ENCODE measurements at regions not wholly inside any gene's neighbourhood (a gene's known extent, or its start where the extent isn't known, plus 50 kb on each side); places are given as distances from the start of the nearest gene placed in this dataset.

DNA sequence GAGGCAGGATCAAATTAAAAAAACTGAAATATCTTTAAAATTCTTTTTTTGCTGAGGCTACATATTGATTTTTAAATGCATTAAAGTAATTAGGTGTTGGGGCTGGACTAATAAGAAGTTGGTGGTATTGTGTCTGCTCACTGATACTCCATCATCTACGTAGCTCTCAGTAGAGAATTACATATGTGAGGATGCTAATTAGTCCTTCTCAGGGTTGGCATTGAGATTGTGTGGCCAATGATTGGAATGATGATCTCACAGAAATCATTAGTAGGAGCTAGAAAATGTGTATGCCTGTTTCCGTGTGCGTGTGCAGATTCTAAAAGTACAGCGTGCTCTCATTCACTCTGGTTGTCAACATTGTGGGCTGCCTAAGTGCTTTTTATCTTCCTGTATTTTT lies 283.8 kb downstream of the SH3GL2 start:
- Histone ChIP-seq H3K27me3 (ENCODE audit: insufficient read depth, low read depth) (no peaks in the 10 kb centered on the region), H3K79me2 (ENCODE audit: insufficient read depth, low read depth) (no peaks in the 10 kb centered on the region), H3K4me1 (ENCODE audit: low read depth, poor library complexity, severe bottlenecking) (peaks cover 40% of the 10 kb centered on the region), H3K4me3 (IDR thresholded peaks at IDR 0.05; ENCODE audit: insufficient read depth, low read depth, low read length) (no peak overlapping the region), H2AFZ (ENCODE audit: low read depth) (no peak overlapping the region), H3K27ac (peak overlapping the region; percentile 60), H3K9ac (no peak overlapping the region), H4K20me1 (ENCODE audit: insufficient read depth) (no peaks in the 10 kb centered on the region), H3K36me3 (ENCODE audit: insufficient read depth) (no peaks in the 10 kb centered on the region), H3K4me2 (peak overlapping the region; percentile 59)
- TF ChIP-seq, protein P1, sequence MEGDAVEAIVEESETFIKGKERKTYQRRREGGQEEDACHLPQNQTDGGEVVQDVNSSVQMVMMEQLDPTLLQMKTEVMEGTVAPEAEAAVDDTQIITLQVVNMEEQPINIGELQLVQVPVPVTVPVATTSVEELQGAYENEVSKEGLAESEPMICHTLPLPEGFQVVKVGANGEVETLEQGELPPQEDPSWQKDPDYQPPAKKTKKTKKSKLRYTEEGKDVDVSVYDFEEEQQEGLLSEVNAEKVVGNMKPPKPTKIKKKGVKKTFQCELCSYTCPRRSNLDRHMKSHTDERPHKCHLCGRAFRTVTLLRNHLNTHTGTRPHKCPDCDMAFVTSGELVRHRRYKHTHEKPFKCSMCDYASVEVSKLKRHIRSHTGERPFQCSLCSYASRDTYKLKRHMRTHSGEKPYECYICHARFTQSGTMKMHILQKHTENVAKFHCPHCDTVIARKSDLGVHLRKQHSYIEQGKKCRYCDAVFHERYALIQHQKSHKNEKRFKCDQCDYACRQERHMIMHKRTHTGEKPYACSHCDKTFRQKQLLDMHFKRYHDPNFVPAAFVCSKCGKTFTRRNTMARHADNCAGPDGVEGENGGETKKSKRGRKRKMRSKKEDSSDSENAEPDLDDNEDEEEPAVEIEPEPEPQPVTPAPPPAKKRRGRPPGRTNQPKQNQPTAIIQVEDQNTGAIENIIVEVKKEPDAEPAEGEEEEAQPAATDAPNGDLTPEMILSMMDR (conservative IDR thresholded peaks at IDR 0.05; ENCODE audit: low read depth, low read length): no peak

DNA sequence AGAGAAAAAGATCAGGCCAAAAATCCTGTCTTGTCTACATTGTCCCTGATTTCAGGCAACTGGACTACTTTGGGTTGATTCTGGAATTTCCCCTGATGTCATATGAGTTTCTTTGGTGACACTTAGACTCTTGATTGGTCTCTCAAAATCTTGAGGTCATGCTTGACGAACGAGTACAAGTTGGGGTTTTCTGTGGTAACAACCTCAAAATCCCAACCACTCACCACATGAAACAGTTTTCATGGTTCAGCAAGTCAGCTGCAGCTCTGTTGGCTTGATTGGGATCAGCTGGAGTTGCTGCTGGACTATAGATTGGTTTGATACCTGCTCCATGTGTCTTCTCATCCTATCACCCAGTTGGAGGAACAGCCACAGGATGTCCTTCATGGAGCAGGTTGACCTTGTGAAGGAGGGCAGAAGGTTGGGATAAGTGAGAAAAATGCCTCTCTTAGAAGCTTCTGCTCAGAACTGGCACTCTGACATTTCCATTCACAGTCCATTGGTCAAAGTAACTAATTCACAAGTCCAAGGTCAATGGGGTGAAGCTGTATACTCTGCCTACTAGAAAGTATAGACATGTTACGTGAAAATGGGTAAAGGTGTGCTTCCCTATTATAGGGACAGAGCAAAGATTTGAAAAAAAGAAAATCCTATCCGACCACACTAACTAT lies 284.5 kb downstream of the SH3GL2 start:
- Histone ChIP-seq H3K27ac (peak overlapping the region; percentile 60), H4K20me1 (ENCODE audit: insufficient read depth) (no peaks in the 10 kb centered on the region), H3K79me2 (ENCODE audit: insufficient read depth, low read depth) (no peaks in the 10 kb centered on the region), H3K36me3 (ENCODE audit: insufficient read depth) (no peaks in the 10 kb centered on the region), H2AFZ (ENCODE audit: low read depth) (no peak overlapping the region), H3K4me1 (ENCODE audit: low read depth, poor library complexity, severe bottlenecking) (peaks cover 40% of the 10 kb centered on the region), H3K9ac (no peak overlapping the region), H3K4me2 (peak overlapping the region; percentile 59), H3K27me3 (ENCODE audit: insufficient read depth, low read depth) (no peaks in the 10 kb centered on the region), H3K4me3 (IDR thresholded peaks at IDR 0.05; ENCODE audit: insufficient read depth, low read depth, low read length) (no peak overlapping the region)
- TF ChIP-seq, protein P1 (conservative IDR thresholded peaks at IDR 0.05; ENCODE audit: low read depth, low read length): no peak

DNA sequence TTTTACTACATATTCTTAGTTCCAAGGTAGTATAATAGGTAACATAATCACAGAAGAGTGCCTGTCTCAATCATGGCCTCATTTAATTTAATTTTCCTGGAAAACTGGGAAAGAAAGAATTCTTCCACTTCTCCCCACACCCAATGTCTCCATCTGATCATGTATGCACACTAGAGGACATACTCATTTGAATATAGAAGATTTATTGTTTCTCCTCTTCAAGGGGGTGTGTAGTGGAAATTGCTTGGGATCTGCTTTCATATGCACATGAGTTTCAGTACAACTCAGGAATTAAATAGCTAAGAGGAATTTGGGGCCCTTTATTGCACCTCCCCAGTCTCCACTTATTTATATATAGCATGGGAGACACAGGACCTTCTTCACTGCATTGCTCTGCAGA lies 285.1 kb downstream of the SH3GL2 start:
- H3K4me3 ChIP-seq (IDR thresholded peaks at IDR 0.05; ENCODE audit: insufficient read depth, low read depth, low read length): no peak overlapping the region
- H3K4me2 ChIP-seq: peak overlapping the region; percentile 59
- no peaks in the 10 kb centered on the region for H3K27me3 ChIP-seq (ENCODE audit: insufficient read depth, low read depth)
- H3K4me1 ChIP-seq (ENCODE audit: low read depth, poor library complexity, severe bottlenecking): peaks cover 40% of the 10 kb centered on the region
- H2AFZ ChIP-seq (ENCODE audit: low read depth): no peak overlapping the region
- no peaks in the 10 kb centered on the region for H3K79me2 ChIP-seq (ENCODE audit: insufficient read depth, low read depth)
- H3K27ac ChIP-seq: peak overlapping the region; percentile 60
- no peak overlapping the region for H3K9ac ChIP-seq
- TF ChIP-seq, protein P1 (conservative IDR thresholded peaks at IDR 0.05; ENCODE audit: low read depth, low read length): no peak
- H4K20me1 ChIP-seq (ENCODE audit: insufficient read depth): no peaks in the 10 kb centered on the region
- H3K36me3 ChIP-seq (ENCODE audit: insufficient read depth): no peaks in the 10 kb centered on the region

DNA sequence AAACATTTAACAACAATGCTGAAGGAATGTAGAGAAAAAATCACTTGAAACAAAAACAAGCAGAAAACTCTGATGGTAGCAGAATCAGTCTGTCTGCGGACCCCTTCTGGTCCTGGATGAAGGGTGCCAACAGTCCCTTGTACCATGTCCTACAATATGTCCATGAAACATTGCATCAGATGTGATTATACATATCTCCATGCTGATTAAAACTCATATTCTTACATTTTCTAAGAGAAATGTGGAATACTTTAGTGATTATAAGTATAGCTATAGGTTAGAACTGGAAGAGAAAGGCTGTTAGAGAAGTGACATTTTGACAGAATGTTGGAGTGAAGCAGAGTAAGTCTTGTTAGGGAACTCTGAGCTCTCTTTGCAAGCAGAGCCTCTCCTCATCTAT lies 286.1 kb downstream of the SH3GL2 start:
- Histone ChIP-seq H3K4me3 (IDR thresholded peaks at IDR 0.05; ENCODE audit: insufficient read depth, low read depth, low read length) (no peak overlapping the region), H3K9ac (no peak overlapping the region), H3K4me1 (ENCODE audit: low read depth, poor library complexity, severe bottlenecking) (peaks cover 40% of the 10 kb centered on the region), H4K20me1 (ENCODE audit: insufficient read depth) (no peaks in the 10 kb centered on the region), H3K4me2 (no peak overlapping the region), H3K79me2 (ENCODE audit: insufficient read depth, low read depth) (no peaks in the 10 kb centered on the region), H2AFZ (ENCODE audit: low read depth) (no peak overlapping the region), H3K36me3 (ENCODE audit: insufficient read depth) (no peaks in the 10 kb centered on the region), H3K27me3 (ENCODE audit: insufficient read depth, low read depth) (no peaks in the 10 kb centered on the region), H3K27ac (no peak overlapping the region)
- TF ChIP-seq, protein P1 (conservative IDR thresholded peaks at IDR 0.05; ENCODE audit: low read depth, low read length): no peak
